ENCODE measurements at regions not wholly inside any gene's neighbourhood (a gene's known extent, or its start where the extent isn't known, plus 50 kb on each side); places are given as distances from the start of the nearest gene placed in this dataset.

GRCh38 chr7:25835197-25835596 lies 316.8 kb upstream of the NFE2L3 start:
- Histone ChIP-seq H3K4me3 (replicated peaks in 1 of 3) (no peak overlapping the region), H3K36me3 (no peaks in the 10 kb centered on the region), H3K4me1 (peaks cover 18% of the 10 kb centered on the region in 2 donors), H3K27me3 (no peaks in the 10 kb centered on the region), H3K27ac (no peak overlapping the region), H3K9me3 (no peaks in the 10 kb centered on the region)
- no peak for DNase-seq
- TF ChIP-seq CTCF (IDR thresholded peaks at IDR 0.05) (no peak), POLR2A (IDR thresholded peaks at IDR 0.05) (no peak)
- intact Hi-C loops (cut with DNase I), result no loop called here
- 94 to 96% methylated on average over 5 of the region's 5 CpGs for WGBS, 2 donors

GRCh38 chr7:25839084-25839769 lies 312.8 kb upstream of the NFE2L3 start:
- WGBS, 2 donors, result 75 to 84% methylated on average over 2 of the region's 2 CpGs
- intact Hi-C loops (cut with DNase I), result no loop called here
- DNase-seq, result no peak
- H3K27ac ChIP-seq, result no peak overlapping the region
- no peaks in the 10 kb centered on the region for H3K9me3 ChIP-seq
- H3K27me3 ChIP-seq, result no peaks in the 10 kb centered on the region
- no peak overlapping the region for H3K4me3 ChIP-seq (replicated peaks in 1 of 3)
- TF ChIP-seq CTCF (IDR thresholded peaks at IDR 0.05) (peak in 1 of 6 experiments; percentile 14), POLR2A (IDR thresholded peaks at IDR 0.05) (no peak)
- H3K4me1 ChIP-seq, result no peaks in the 10 kb centered on the region
- H3K36me3 ChIP-seq, result no peaks in the 10 kb centered on the region

DNA sequence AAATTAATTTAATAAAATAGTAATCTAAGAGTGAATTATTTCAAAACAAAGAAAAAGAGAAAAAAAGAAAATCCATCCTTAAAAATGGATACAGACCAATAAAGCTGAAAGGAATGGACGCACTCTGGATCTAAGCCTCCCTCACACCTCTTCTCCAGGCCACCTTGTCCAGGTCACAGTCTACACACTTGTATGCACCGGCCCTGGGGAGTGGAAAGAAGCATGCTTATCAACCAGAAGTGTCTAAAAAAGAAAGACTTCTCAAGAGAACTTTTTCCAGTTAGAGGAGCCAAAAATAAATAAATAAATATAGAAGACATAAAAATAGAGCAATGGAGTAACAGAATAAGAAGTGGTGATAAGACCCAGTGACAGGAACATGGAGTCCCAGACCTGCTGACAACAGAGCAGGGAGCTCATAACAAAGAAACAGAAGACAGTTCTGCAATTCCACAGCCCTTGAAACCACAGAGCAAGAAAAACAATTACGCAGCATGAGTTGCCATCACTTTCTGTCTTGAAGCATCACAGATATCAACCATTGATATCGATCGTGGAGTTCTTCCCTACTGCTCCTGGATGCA lies 311.7 kb upstream of the NFE2L3 start:
- TF ChIP-seq POLR2A (IDR thresholded peaks at IDR 0.05) (no peak), CTCF (IDR thresholded peaks at IDR 0.05) (no peak)
- Histone ChIP-seq H3K4me3 (replicated peaks in 1 of 3) (no peak overlapping the region), H3K9me3 (no peaks in the 10 kb centered on the region), H3K36me3 (no peaks in the 10 kb centered on the region), H3K4me1 (no peaks in the 10 kb centered on the region), H3K27ac (no peak overlapping the region), H3K27me3 (no peaks in the 10 kb centered on the region)
- 92 to 94% methylated on average over 5 of the region's 5 CpGs for WGBS, 2 donors
- intact Hi-C loops (cut with DNase I), result no loop called here
- no peak for DNase-seq

DNA sequence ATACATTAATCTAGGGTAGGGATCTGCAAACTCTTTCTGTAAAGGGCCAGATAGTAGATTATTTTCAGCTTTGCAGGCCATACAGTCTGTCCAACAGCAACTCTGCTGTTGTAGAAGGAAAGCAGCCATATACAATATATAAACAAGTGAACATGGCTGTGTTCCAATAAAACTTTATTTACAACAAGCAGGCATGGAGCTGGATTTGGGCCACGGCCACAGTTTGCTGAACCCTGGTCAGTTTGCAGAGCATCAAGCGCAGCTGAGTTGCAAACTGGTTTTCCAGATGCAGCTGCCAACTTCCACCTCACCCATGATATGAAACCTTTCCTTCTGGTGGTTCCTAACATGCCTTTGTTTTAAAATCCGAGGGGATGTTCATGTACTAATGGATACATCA lies 310.4 kb upstream of the NFE2L3 start:
- Histone ChIP-seq H3K36me3 (no peaks in the 10 kb centered on the region), H3K4me1 (peaks cover 4 to 10% of the 10 kb centered on the region in 2 donors), H3K4me3 (replicated peaks in 1 of 3) (no peak overlapping the region), H3K9me3 (no peaks in the 10 kb centered on the region), H3K27ac (no peak overlapping the region), H3K27me3 (no peaks in the 10 kb centered on the region)
- intact Hi-C loops (cut with DNase I), result no loop called here
- 89 to 91% methylated on average over 3 of the region's 3 CpGs for WGBS, 2 donors
- TF ChIP-seq CTCF (IDR thresholded peaks at IDR 0.05) (no peak), POLR2A (IDR thresholded peaks at IDR 0.05) (no peak)
- DNase-seq, result no peak

GRCh38 chr7:25842201-25842733 lies 309.7 kb upstream of the NFE2L3 start:
- intact Hi-C loops (cut with DNase I), result no loop called here
- DNase-seq, result no peak
- Histone ChIP-seq H3K27me3 (no peaks in the 10 kb centered on the region), H3K27ac (no peak overlapping the region), H3K4me3 (replicated peaks in 1 of 3) (no peak overlapping the region), H3K4me1 (peaks cover 4 to 15% of the 10 kb centered on the region in 2 donors), H3K9me3 (no peaks in the 10 kb centered on the region), H3K36me3 (no peaks in the 10 kb centered on the region)
- WGBS, 2 donors, result 66 to 79% methylated on average over 5 of the region's 5 CpGs
- TF ChIP-seq POLR2A (IDR thresholded peaks at IDR 0.05), result no peak
- no peak for TF ChIP-seq CTCF (IDR thresholded peaks at IDR 0.05)
